HepG2 (cell line): ENCODE measurements at regions not wholly inside any gene's neighbourhood (a gene's known extent, or its start where the extent isn't known, plus 50 kb on each side); places are given as distances from the start of the nearest gene placed in this dataset.

ENCODE experiments used
- ATRX ChIP-seq: sonication (generic); formaldehyde crosslinking; IDR thresholded peaks from 2 replicates; pipeline ENCODE4 v1.4.0; 2020; ENCODE audit warnings: missing genetic modification reagents, borderline replicate concordance
- CBX2 ChIP-seq, 2 experiments: fragments of 200-600 bp in 1 of 2; sonication (generic); formaldehyde crosslinking in 1 of 2; IDR thresholded peaks; 2 replicates each; pipeline versions ENCODE4 v1.7.0 to v1.8.1; 2018 to 2022; ENCODE audit warnings: low read depth in 2 of 2, low read length in 1 of 2, mild to moderate bottlenecking in 1 of 2, missing genetic modification reagents in 1 of 2
- CTCF ChIP-seq: sonication (generic); formaldehyde crosslinking; IDR thresholded peaks from 2 replicates; pipeline ENCODE4 v1.5.0; 2020; ENCODE audit warnings: mild to moderate bottlenecking, missing genetic modification reagents, moderate library complexity
- HDAC2 ChIP-seq: sonication (generic); formaldehyde crosslinking; IDR thresholded peaks from 2 replicates; pipeline ENCODE4 v1.4.0; 2020; ENCODE audit warnings: missing genetic modification reagents
- NFYB ChIP-seq: sonication (generic); formaldehyde crosslinking; IDR thresholded peaks from 2 replicates; pipeline ENCODE4 v1.4.0; 2020; ENCODE audit warnings: missing genetic modification reagents
- NPAS2 ChIP-seq: sonication (generic); formaldehyde crosslinking; IDR thresholded peaks from 2 replicates; pipeline ENCODE4 v1.8.0; 2022; ENCODE audit warnings: mild to moderate bottlenecking, missing genetic modification reagents, borderline replicate concordance
- RARA ChIP-seq: IDR thresholded peaks from 2 replicates; pipeline ENCODE4 v1.6.1; 2016; ENCODE audit warnings: missing genetic modification reagents, missing compliant biosample characterization
- TCF7 ChIP-seq: sonication (generic); IDR thresholded peaks from 2 replicates; pipeline ENCODE4 v1.6.1; 2016; ENCODE audit warnings: antibody characterized with exemption, low read depth
- TIGD3 ChIP-seq: sonication (generic); formaldehyde crosslinking; IDR thresholded peaks from 2 replicates; pipeline ENCODE4 v1.5.1; 2020; ENCODE audit warnings: mild to moderate bottlenecking, missing genetic modification reagents, borderline replicate concordance
- ZNF431 ChIP-seq: sonication (generic); formaldehyde crosslinking; IDR thresholded peaks from 2 replicates; pipeline ENCODE4 v1.9.0; 2022; ENCODE audit warnings: missing genetic modification reagents, low read depth, mild to moderate bottlenecking, borderline replicate concordance
- ZNF75D ChIP-seq: sonication (generic); formaldehyde crosslinking; IDR thresholded peaks from 2 replicates; pipeline ENCODE4 v1.8.1; 2023; ENCODE audit warnings: missing genetic modification reagents, mild to moderate bottlenecking, borderline replicate concordance
- TF ChIP-seq, protein P1 (sequence below): IDR thresholded peaks from 2 replicates; pipeline ENCODE4 v1.6.1; 2016; ENCODE audit warnings: mild to moderate bottlenecking, missing biosample characterization, missing genetic modification reagents
- TF ChIP-seq, protein P2 (sequence below): sonication (generic); formaldehyde crosslinking; IDR thresholded peaks from 2 replicates; pipeline ENCODE4 v1.9.0; 2021; ENCODE audit warnings: mild to moderate bottlenecking, missing genetic modification reagents
- TF ChIP-seq, protein P3 (sequence below), 2 experiments: fragments of 450-650 bp in 1 of 2; sonication (generic) in 1 of 2; formaldehyde crosslinking in 1 of 2; IDR thresholded peaks; 2 replicates each; pipeline versions ENCODE4 v1.6.1 to v1.8.0; 2016 to 2022; ENCODE audit warnings: antibody characterized with exemption in 1 of 2, mild to moderate bottlenecking in 1 of 2, missing genetic modification reagents in 1 of 2

DNA sequence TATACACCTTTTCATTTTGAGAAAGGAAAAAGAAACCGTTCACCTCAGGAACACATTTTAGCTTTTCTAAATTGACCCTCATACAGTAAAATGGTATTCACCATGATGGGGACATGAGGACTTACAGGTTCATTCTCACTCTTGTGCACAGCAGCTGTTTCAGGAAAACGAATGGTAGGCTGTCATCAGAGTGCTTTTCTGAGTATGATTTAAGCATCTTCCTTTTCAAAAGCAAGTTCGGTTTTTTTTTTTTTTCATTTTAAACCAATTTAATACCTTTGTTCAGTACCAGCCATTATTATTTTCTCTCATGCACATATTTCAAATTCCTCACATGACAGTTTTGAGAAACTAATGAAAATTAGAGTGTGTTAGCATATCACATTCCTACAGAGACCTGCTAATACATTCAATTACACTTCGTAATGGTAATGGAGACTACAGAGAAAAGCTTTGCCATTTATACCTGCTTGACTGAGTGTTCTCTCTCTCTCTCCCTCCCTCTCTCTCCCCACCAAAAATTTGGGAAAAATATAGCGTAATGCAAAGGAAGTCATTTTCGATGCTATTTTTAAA lies 129.2 kb downstream of the SAMD5 start:
- TF ChIP-seq CBX2 (IDR thresholded peaks at IDR 0.05; ENCODE audit: low read depth, low read length) (no peak), CBX2 (CRISPR knock-in tag; IDR thresholded peaks at IDR 0.05; ENCODE audit: low read depth) (no peak), CTCF (CRISPR knock-in tag) (no peak), ZNF75D (CRISPR knock-in tag) (no peak), ZNF431 (CRISPR knock-in tag) (no peak), NPAS2 (CRISPR knock-in tag) (no peak), ATRX (CRISPR knock-in tag) (no peak), HDAC2 (CRISPR knock-in tag) (no peak), TCF7 (no peak), TIGD3 (CRISPR knock-in tag) (no peak), RARA (CRISPR knock-in tag) (no peak), NFYB (CRISPR knock-in tag) (no peak)
- TF ChIP-seq, protein P1, sequence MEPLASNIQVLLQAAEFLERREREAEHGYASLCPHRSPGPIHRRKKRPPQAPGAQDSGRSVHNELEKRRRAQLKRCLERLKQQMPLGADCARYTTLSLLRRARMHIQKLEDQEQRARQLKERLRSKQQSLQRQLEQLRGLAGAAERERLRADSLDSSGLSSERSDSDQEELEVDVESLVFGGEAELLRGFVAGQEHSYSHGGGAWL (CRISPR knock-in tag), result no peak
- TF ChIP-seq, protein P2, sequence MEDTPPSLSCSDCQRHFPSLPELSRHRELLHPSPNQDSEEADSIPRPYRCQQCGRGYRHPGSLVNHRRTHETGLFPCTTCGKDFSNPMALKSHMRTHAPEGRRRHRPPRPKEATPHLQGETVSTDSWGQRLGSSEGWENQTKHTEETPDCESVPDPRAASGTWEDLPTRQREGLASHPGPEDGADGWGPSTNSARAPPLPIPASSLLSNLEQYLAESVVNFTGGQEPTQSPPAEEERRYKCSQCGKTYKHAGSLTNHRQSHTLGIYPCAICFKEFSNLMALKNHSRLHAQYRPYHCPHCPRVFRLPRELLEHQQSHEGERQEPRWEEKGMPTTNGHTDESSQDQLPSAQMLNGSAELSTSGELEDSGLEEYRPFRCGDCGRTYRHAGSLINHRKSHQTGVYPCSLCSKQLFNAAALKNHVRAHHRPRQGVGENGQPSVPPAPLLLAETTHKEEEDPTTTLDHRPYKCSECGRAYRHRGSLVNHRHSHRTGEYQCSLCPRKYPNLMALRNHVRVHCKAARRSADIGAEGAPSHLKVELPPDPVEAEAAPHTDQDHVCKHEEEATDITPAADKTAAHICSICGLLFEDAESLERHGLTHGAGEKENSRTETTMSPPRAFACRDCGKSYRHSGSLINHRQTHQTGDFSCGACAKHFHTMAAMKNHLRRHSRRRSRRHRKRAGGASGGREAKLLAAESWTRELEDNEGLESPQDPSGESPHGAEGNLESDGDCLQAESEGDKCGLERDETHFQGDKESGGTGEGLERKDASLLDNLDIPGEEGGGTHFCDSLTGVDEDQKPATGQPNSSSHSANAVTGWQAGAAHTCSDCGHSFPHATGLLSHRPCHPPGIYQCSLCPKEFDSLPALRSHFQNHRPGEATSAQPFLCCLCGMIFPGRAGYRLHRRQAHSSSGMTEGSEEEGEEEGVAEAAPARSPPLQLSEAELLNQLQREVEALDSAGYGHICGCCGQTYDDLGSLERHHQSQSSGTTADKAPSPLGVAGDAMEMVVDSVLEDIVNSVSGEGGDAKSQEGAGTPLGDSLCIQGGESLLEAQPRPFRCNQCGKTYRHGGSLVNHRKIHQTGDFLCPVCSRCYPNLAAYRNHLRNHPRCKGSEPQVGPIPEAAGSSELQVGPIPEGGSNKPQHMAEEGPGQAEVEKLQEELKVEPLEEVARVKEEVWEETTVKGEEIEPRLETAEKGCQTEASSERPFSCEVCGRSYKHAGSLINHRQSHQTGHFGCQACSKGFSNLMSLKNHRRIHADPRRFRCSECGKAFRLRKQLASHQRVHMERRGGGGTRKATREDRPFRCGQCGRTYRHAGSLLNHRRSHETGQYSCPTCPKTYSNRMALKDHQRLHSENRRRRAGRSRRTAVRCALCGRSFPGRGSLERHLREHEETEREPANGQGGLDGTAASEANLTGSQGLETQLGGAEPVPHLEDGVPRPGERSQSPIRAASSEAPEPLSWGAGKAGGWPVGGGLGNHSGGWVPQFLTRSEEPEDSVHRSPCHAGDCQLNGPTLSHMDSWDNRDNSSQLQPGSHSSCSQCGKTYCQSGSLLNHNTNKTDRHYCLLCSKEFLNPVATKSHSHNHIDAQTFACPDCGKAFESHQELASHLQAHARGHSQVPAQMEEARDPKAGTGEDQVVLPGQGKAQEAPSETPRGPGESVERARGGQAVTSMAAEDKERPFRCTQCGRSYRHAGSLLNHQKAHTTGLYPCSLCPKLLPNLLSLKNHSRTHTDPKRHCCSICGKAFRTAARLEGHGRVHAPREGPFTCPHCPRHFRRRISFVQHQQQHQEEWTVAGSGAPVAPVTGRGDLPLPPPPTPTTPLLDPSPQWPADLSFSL (CRISPR knock-in tag), result no peak
- TF ChIP-seq, protein P3, sequence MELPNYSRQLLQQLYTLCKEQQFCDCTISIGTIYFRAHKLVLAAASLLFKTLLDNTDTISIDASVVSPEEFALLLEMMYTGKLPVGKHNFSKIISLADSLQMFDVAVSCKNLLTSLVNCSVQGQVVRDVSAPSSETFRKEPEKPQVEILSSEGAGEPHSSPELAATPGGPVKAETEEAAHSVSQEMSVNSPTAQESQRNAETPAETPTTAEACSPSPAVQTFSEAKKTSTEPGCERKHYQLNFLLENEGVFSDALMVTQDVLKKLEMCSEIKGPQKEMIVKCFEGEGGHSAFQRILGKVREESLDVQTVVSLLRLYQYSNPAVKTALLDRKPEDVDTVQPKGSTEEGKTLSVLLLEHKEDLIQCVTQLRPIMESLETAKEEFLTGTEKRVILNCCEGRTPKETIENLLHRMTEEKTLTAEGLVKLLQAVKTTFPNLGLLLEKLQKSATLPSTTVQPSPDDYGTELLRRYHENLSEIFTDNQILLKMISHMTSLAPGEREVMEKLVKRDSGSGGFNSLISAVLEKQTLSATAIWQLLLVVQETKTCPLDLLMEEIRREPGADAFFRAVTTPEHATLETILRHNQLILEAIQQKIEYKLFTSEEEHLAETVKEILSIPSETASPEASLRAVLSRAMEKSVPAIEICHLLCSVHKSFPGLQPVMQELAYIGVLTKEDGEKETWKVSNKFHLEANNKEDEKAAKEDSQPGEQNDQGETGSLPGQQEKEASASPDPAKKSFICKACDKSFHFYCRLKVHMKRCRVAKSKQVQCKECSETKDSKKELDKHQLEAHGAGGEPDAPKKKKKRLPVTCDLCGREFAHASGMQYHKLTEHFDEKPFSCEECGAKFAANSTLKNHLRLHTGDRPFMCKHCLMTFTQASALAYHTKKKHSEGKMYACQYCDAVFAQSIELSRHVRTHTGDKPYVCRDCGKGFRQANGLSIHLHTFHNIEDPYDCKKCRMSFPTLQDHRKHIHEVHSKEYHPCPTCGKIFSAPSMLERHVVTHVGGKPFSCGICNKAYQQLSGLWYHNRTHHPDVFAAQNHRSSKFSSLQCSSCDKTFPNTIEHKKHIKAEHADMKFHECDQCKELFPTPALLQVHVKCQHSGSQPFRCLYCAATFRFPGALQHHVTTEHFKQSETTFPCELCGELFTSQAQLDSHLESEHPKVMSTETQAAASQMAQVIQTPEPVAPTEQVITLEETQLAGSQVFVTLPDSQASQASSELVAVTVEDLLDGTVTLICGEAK (IDR thresholded peaks at IDR 0.05), result no peak
- TF ChIP-seq, protein P3 (CRISPR knock-in tag; IDR thresholded peaks at IDR 0.05), result no peak
